ENCODE measurements at regions not wholly inside any gene's neighbourhood (a gene's known extent, or its start where the extent isn't known, plus 50 kb on each side); places are given as distances from the start of the nearest gene placed in this dataset.
"Not testable (repeated sequence)": the region's sequence is repeated elsewhere in the genome, so short reads cannot be mapped to it uniquely, and the experiment has no call there.

GRCh38 chr5:96312383-96312782, 120.7 kb downstream of the PCSK1 start:
- no peak for TF ChIP-seq CTCF (conservative IDR thresholded peaks at IDR 0.05)
- Mint-ChIP-seq H3K27me3 (ENCODE audit: low read depth) (no peaks in the 10 kb centered on the region), H3K4me1 (no peaks in the 10 kb centered on the region), H3K9me3 (peaks cover 17% of the 10 kb centered on the region), H3K36me3 (ENCODE audit: low read depth) (peaks cover 14% of the 10 kb centered on the region), H3K4me3 (no peak overlapping the region), H3K27ac (ENCODE audit: unreplicated experiment) (no peak overlapping the region)
- no peak for DNase-seq (ENCODE audit: low read depth, low spot score)

- H3K9me3 Mint-ChIP-seq = peaks cover 23% of the 10 kb centered on the region
Observed at GRCh38 chr5:96307047-96307446, 126.0 kb downstream of the PCSK1 start.

GRCh38 chr5:96302174-96302738, 130.8 kb downstream of the PCSK1 start:
- no peak for TF ChIP-seq CTCF (conservative IDR thresholded peaks at IDR 0.05)
- Mint-ChIP-seq H3K36me3 (ENCODE audit: low read depth) (peaks cover 12% of the 10 kb centered on the region), H3K4me3 (no peak overlapping the region), H3K27me3 (ENCODE audit: low read depth) (no peaks in the 10 kb centered on the region), H3K9me3 (peaks cover 8% of the 10 kb centered on the region), H3K27ac (ENCODE audit: unreplicated experiment) (no peak overlapping the region), H3K4me1 (no peaks in the 10 kb centered on the region)
- DNase-seq (ENCODE audit: low read depth, low spot score) = no peak

More at GRCh38 chr5:96307047-96307446, 126.0 kb downstream of the PCSK1 start:
- not testable (repeated sequence) for H3K27me3 Mint-ChIP-seq (ENCODE audit: low read depth); H3K4me3 Mint-ChIP-seq; H3K4me1 Mint-ChIP-seq; H3K27ac Mint-ChIP-seq (ENCODE audit: unreplicated experiment); DNase-seq (ENCODE audit: low read depth, low spot score)
- peaks cover 24% of the 10 kb centered on the region for H3K36me3 Mint-ChIP-seq (ENCODE audit: low read depth)

- peaks cover 12% of the 10 kb centered on the region for H3K36me3 Mint-ChIP-seq (ENCODE audit: low read depth)
- no peak for TF ChIP-seq CTCF (conservative IDR thresholded peaks at IDR 0.05)
- no peak for DNase-seq (ENCODE audit: low read depth, low spot score)
- no peak overlapping the region for H3K4me3 Mint-ChIP-seq
- peaks cover 6% of the 10 kb centered on the region for H3K9me3 Mint-ChIP-seq
- H3K4me1 Mint-ChIP-seq = no peaks in the 10 kb centered on the region
- no peaks in the 10 kb centered on the region for H3K27me3 Mint-ChIP-seq (ENCODE audit: low read depth)
- H3K27ac Mint-ChIP-seq (ENCODE audit: unreplicated experiment) = no peak overlapping the region
Observed at GRCh38 chr5:96300976-96301375, 132.1 kb downstream of the PCSK1 start.

GRCh38 chr5:96297867-96298266, 135.2 kb downstream of the PCSK1 start:
- no peak for TF ChIP-seq CTCF (conservative IDR thresholded peaks at IDR 0.05)
- Mint-ChIP-seq H3K36me3 (ENCODE audit: low read depth) (peaks cover 2% of the 10 kb centered on the region), H3K4me1 (peaks cover 4% of the 10 kb centered on the region), H3K9me3 (no peaks in the 10 kb centered on the region), H3K4me3 (no peak overlapping the region), H3K27me3 (ENCODE audit: low read depth) (no peaks in the 10 kb centered on the region), H3K27ac (ENCODE audit: unreplicated experiment) (peak overlapping the region; percentile 64)
- DNase-seq (ENCODE audit: low read depth, low spot score) = no peak

- no peak for TF ChIP-seq CTCF (conservative IDR thresholded peaks at IDR 0.05)
- DNase-seq (ENCODE audit: low read depth, low spot score) = no peak
- no peak overlapping the region for H3K27ac Mint-ChIP-seq (ENCODE audit: unreplicated experiment)
- no peaks in the 10 kb centered on the region for H3K9me3 Mint-ChIP-seq
- H3K4me3 Mint-ChIP-seq = no peak overlapping the region
- H3K4me1 Mint-ChIP-seq = peaks cover 4% of the 10 kb centered on the region
- no peaks in the 10 kb centered on the region for H3K27me3 Mint-ChIP-seq (ENCODE audit: low read depth)
- H3K36me3 Mint-ChIP-seq (ENCODE audit: low read depth) = peaks cover 2% of the 10 kb centered on the region
Observed at GRCh38 chr5:96297290-96297689, 135.8 kb downstream of the PCSK1 start.

Data from neural crest cell (in vitro differentiated cells).